ENCODE measurements at regions not wholly inside any gene's neighbourhood (a gene's known extent, or its start where the extent isn't known, plus 50 kb on each side); places are given as distances from the start of the nearest gene placed in this dataset.

GRCh38 chr6:165972139-165972802, 195.4 kb downstream of the TBXT start:
- DNase-seq (ENCODE audit: low spot score), result no peak
- no peak for TF ChIP-seq RAD21 (IDR thresholded peaks at IDR 0.05)
- no peak for TF ChIP-seq JUND (IDR thresholded peaks at IDR 0.05)
- TF ChIP-seq MAX (IDR thresholded peaks at IDR 0.05), result no peak
- TF ChIP-seq TAF1 (conservative IDR thresholded peaks at IDR 0.05), result no peak
- TF ChIP-seq HNF4G (IDR thresholded peaks at IDR 0.05), result no peak
- TF ChIP-seq EGR1 (IDR thresholded peaks at IDR 0.05; ENCODE audit: low read depth in 2 of 2), result no peak
- TF ChIP-seq RXRA (IDR thresholded peaks at IDR 0.05), result no peak
- Histone ChIP-seq H3K4me1 (ENCODE audit: control insufficient read depth in 4 of 4, insufficient read depth in 4 of 4, low read length in 3 of 4) (no peaks in the 10 kb centered on the region), H3K9ac (ENCODE audit: low read depth in 1 of 2, low read length in 2 of 2) (no peak overlapping the region), H3K27ac (ENCODE audit: low read depth in 1 of 2, low read length in 2 of 2) (no peak overlapping the region), H3K27me3 (ENCODE audit: control insufficient read depth in 4 of 4, insufficient read depth in 4 of 4, low read length in 3 of 4) (no peaks in the 10 kb centered on the region), H3K9me3 (ENCODE audit: control insufficient read depth in 4 of 4, low read length in 3 of 4) (no peaks in the 10 kb centered on the region), H3K4me3 (ENCODE audit: low read depth in 1 of 3, low read length in 3 of 3) (no peak overlapping the region), H3K36me3 (ENCODE audit: control insufficient read depth in 4 of 4, insufficient read depth in 3 of 4, low read depth in 1 of 4, low read length in 3 of 4) (no peaks in the 10 kb centered on the region)
- whole genome bisulfite sequencing, result 67% methylated on average over 12 of the region's 12 CpGs

DNA sequence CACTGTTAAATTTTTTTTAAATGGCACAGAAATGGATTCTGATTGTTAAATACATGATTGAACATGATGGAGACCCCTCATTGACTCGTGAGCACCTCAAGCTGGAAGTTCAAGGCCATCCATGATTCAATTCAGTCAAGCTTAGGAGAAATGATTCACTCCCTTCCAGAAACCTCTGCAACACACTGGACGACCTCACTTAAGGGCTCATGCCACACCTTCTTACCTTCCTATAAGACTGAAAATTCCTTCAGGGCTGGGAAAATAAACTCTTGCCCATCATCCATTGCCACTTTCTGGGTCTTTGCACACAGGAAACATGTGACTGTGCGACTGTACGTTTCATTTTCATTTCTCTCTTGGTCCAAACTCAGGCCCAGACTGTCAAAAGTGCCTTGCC, 196.4 kb downstream of the TBXT start:
- WGBS, result 68% methylated on average over 4 of the region's 4 CpGs
- Histone ChIP-seq H3K4me1 (ENCODE audit: control insufficient read depth in 4 of 4, insufficient read depth in 4 of 4, low read length in 3 of 4) (no peaks in the 10 kb centered on the region), H3K27ac (ENCODE audit: low read depth in 1 of 2, low read length in 2 of 2) (no peak overlapping the region), H3K27me3 (ENCODE audit: control insufficient read depth in 4 of 4, insufficient read depth in 4 of 4, low read length in 3 of 4) (no peaks in the 10 kb centered on the region), H3K9ac (ENCODE audit: low read depth in 1 of 2, low read length in 2 of 2) (no peak overlapping the region), H3K36me3 (ENCODE audit: control insufficient read depth in 4 of 4, insufficient read depth in 3 of 4, low read depth in 1 of 4, low read length in 3 of 4) (no peaks in the 10 kb centered on the region), H3K9me3 (ENCODE audit: control insufficient read depth in 4 of 4, low read length in 3 of 4) (no peaks in the 10 kb centered on the region), H3K4me3 (ENCODE audit: low read depth in 1 of 3, low read length in 3 of 3) (no peak overlapping the region)
- no peak for DNase-seq (ENCODE audit: low spot score)
- no peak for TF ChIP-seq HNF4G (IDR thresholded peaks at IDR 0.05)
- no peak for TF ChIP-seq ZBTB33 (IDR thresholded peaks at IDR 0.05)
- TF ChIP-seq RXRA (IDR thresholded peaks at IDR 0.05), result no peak
- no peak for TF ChIP-seq SP1 (IDR thresholded peaks at IDR 0.05)
- TF ChIP-seq YY1 (IDR thresholded peaks at IDR 0.05), result no peak
- TF ChIP-seq HNF4A (conservative IDR thresholded peaks at IDR 0.05), result no peak
- TF ChIP-seq TAF1 (conservative IDR thresholded peaks at IDR 0.05), result no peak
- TF ChIP-seq FOXA2 (IDR thresholded peaks at IDR 0.05), result no peak
- TF ChIP-seq MAX (IDR thresholded peaks at IDR 0.05), result no peak
- no peak for TF ChIP-seq REST (IDR thresholded peaks at IDR 0.05)
- no peak for TF ChIP-seq RAD21 (IDR thresholded peaks at IDR 0.05)
- TF ChIP-seq FOXA1 (IDR thresholded peaks at IDR 0.05), result no peak
- TF ChIP-seq NR2F2 (IDR thresholded peaks at IDR 0.05), result no peak
- TF ChIP-seq GABPA (IDR thresholded peaks at IDR 0.05 in 1 of 2, conservative IDR thresholded peaks at IDR 0.05 in 1 of 2), result no peak
- TF ChIP-seq JUND (IDR thresholded peaks at IDR 0.05), result no peak
- TF ChIP-seq, protein P1, sequence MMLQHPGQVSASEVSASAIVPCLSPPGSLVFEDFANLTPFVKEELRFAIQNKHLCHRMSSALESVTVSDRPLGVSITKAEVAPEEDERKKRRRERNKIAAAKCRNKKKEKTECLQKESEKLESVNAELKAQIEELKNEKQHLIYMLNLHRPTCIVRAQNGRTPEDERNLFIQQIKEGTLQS (IDR thresholded peaks at IDR 0.05), result no peak
- TF ChIP-seq, protein P2, sequence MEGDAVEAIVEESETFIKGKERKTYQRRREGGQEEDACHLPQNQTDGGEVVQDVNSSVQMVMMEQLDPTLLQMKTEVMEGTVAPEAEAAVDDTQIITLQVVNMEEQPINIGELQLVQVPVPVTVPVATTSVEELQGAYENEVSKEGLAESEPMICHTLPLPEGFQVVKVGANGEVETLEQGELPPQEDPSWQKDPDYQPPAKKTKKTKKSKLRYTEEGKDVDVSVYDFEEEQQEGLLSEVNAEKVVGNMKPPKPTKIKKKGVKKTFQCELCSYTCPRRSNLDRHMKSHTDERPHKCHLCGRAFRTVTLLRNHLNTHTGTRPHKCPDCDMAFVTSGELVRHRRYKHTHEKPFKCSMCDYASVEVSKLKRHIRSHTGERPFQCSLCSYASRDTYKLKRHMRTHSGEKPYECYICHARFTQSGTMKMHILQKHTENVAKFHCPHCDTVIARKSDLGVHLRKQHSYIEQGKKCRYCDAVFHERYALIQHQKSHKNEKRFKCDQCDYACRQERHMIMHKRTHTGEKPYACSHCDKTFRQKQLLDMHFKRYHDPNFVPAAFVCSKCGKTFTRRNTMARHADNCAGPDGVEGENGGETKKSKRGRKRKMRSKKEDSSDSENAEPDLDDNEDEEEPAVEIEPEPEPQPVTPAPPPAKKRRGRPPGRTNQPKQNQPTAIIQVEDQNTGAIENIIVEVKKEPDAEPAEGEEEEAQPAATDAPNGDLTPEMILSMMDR (IDR thresholded peaks at IDR 0.05; ENCODE audit: low read depth, low read length, missing input control), result no peak
- TF ChIP-seq EGR1 (IDR thresholded peaks at IDR 0.05; ENCODE audit: low read depth in 2 of 2), result no peak
